ENCODE measurements at regions not wholly inside any gene's neighbourhood (a gene's known extent, or its start where the extent isn't known, plus 50 kb on each side); places are given as distances from the start of the nearest gene placed in this dataset.

DNA sequence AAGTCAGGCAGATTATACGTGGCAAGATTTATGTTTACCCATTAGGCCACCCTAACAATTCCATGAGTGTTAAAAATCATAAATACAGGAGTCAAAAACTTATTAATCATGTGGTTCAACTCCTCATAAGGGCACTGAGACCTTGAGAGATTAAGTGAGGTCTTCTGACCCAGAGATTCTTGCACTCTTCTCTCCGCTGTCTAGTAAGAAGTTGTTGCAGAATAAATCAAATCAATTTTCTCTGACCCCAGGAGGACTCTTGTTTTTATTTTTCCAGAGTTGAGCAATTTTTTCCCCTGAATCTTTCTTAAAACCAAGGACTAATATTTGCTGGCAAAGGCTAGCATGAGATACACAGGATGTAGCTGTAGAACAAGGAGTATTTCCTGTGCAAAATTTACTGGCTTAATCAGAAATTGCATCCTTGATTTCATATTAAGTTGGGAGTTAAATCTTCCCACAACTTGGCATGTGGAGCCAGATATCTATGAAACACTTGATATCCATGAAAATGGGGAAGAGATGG, 90.9 kb upstream of the PTHLH start:
- TF ChIP-seq SMC3 (IDR thresholded peaks at IDR 0.05; ENCODE audit: low read depth, low read length): no peak
- TF ChIP-seq EP300 (IDR thresholded peaks at IDR 0.05; ENCODE audit: borderline replicate concordance in 1 of 2, low read depth in 1 of 2, low read length in 1 of 2): no peak
- no peak for TF ChIP-seq MEF2A (IDR thresholded peaks at IDR 0.05; ENCODE audit: borderline replicate concordance, low read depth)
- TF ChIP-seq MXI1 (IDR thresholded peaks at IDR 0.05; ENCODE audit: low read depth, low read length): no peak
- TF ChIP-seq RFX5 (IDR thresholded peaks at IDR 0.05; ENCODE audit: low read length): no peak
- TF ChIP-seq, protein P1, sequence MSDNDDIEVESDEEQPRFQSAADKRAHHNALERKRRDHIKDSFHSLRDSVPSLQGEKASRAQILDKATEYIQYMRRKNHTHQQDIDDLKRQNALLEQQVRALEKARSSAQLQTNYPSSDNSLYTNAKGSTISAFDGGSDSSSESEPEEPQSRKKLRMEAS (IDR thresholded peaks at IDR 0.05; ENCODE audit: low read depth): no peak
- TF ChIP-seq EZH2phosphoT487 (IDR thresholded peaks at IDR 0.05; ENCODE audit: borderline replicate concordance, low read depth): no peak
- Histone ChIP-seq H3F3A (replicated peaks; ENCODE audit: insufficient read depth) (no peaks in the 10 kb centered on the region), H3K9me2 (no peaks in the 10 kb centered on the region), H3K27me3 (ENCODE audit: insufficient read depth) (no peaks in the 10 kb centered on the region), H3K4me2 (no peak overlapping the region), H3K9me3 (no peaks in the 10 kb centered on the region), H3K36me3 (replicated peaks in 1 of 2; ENCODE audit: control insufficient read depth in 1 of 2, insufficient read depth in 2 of 2, low read length in 1 of 2) (no peaks in the 10 kb centered on the region), H3K4me1 (ENCODE audit: control insufficient read depth in 1 of 2, insufficient read depth in 2 of 2, low read depth in 1 of 2, low read length in 1 of 2) (peaks cover 0 to 2% of the 10 kb centered on the region in 2 experiments; a peak in 2 of 4 replicates), H3K79me2 (ENCODE audit: insufficient read depth) (no peaks in the 10 kb centered on the region), H3K4me3 (ENCODE audit: low read depth in 2 of 2, low read length in 1 of 2) (no peak overlapping the region), H3K9ac (no peak overlapping the region), H4K20me1 (ENCODE audit: insufficient read depth) (no peaks in the 10 kb centered on the region), H2AFZ (ENCODE audit: low read depth) (no peak overlapping the region), H3K27ac (ENCODE audit: low read depth in 2 of 2, low read length in 1 of 2) (no peak overlapping the region)
- POLR2A ChIA-PET: no interaction called here
- WGBS (ENCODE audit: low lambda C conversion rate): 80% methylated on average over 2 of the region's 2 CpGs
- CTCF ChIA-PET: no interaction called here
- DNase-seq: no peak

DNA sequence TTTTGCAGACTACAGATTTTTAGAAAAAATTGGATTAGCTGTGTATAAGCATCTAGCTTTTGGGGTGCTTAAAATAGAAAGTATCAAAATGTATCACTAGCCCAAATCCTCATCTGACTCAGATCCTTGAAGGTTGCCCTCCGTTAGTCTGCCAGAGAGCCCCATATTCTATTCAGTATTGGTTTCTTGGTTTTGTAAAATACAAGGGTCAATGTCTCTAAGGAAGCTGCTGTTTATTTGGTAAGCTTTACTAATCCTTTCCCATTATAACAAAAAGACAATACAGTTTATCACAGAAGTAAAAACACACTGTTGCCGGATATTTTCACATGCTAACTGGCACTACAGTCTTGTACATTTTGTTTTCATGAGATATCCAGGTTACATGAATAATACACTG, 92.8 kb upstream of the PTHLH start:
- Histone ChIP-seq H2AFZ (ENCODE audit: low read depth) (no peak overlapping the region), H3F3A (replicated peaks; ENCODE audit: insufficient read depth) (no peaks in the 10 kb centered on the region), H3K4me3 (ENCODE audit: low read depth in 2 of 2, low read length in 1 of 2) (no peak overlapping the region), H3K27ac (ENCODE audit: low read depth in 2 of 2, low read length in 1 of 2) (no peak overlapping the region), H3K4me2 (no peak overlapping the region), H3K4me1 (ENCODE audit: control insufficient read depth in 1 of 2, insufficient read depth in 2 of 2, low read depth in 1 of 2, low read length in 1 of 2) (peaks cover 0 to 2% of the 10 kb centered on the region in 2 experiments; a peak in 2 of 4 replicates), H3K9me2 (no peaks in the 10 kb centered on the region), H4K20me1 (ENCODE audit: insufficient read depth) (no peaks in the 10 kb centered on the region), H3K9ac (no peak overlapping the region), H3K79me2 (ENCODE audit: insufficient read depth) (no peaks in the 10 kb centered on the region), H3K36me3 (replicated peaks in 1 of 2; ENCODE audit: control insufficient read depth in 1 of 2, insufficient read depth in 2 of 2, low read length in 1 of 2) (no peaks in the 10 kb centered on the region), H3K9me3 (no peaks in the 10 kb centered on the region), H3K27me3 (ENCODE audit: insufficient read depth) (no peaks in the 10 kb centered on the region)
- DNase-seq: no peak
- ChIA-PET POLR2A (no interaction called here), CTCF (no interaction called here)
- WGBS (ENCODE audit: low lambda C conversion rate): 98% methylated on average over 2 of the region's 2 CpGs
- TF ChIP-seq SIN3A (IDR thresholded peaks at IDR 0.05; ENCODE audit: borderline replicate concordance, low read depth, low read length) (no peak), GATA2 (CRISPR knock-in tag; IDR thresholded peaks at IDR 0.05) (no peak)
- TF ChIP-seq, protein P2, sequence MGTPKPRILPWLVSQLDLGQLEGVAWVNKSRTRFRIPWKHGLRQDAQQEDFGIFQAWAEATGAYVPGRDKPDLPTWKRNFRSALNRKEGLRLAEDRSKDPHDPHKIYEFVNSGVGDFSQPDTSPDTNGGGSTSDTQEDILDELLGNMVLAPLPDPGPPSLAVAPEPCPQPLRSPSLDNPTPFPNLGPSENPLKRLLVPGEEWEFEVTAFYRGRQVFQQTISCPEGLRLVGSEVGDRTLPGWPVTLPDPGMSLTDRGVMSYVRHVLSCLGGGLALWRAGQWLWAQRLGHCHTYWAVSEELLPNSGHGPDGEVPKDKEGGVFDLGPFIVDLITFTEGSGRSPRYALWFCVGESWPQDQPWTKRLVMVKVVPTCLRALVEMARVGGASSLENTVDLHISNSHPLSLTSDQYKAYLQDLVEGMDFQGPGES (IDR thresholded peaks at IDR 0.05; ENCODE audit: low read depth, low read length): no peak
